Pancreas (tissue), 10 donors: ENCODE measurements at regions not wholly inside any gene's neighbourhood (a gene's known extent, or its start where the extent isn't known, plus 50 kb on each side); places are given as distances from the start of the nearest gene placed in this dataset.

ENCODE experiments used
- ATAC-seq, 4 donors: fragments of 200-7000 bp; cut with Tn5 transposase; one replicate each; pipeline versions ENCODE4 v1.8.0 to v1.9.1; 2020; ENCODE audit warnings: mild to moderate bottlenecking in 4 of 4, moderate library complexity in 4 of 4
- DNase-seq, 6 donors: peaks; one replicate each; pipeline ENCODE4 v3.0.0-alpha.2; 2020
- FAIRE-seq: peaks from 2 replicates; lab custom pipeline; 2012; peaks lifted over from hg19 to GRCh38; lab: Jason Lieb, UNC
- H3K27ac ChIP-seq, 4 donors: fragments of 200-600 bp; sonication (generic); 1 replicate in 3 of 4; 2 replicates in 1 of 4; pipeline versions ENCODE4 v1.5.0 to v1.8.0; 2020
- H3K27me3 ChIP-seq, 4 donors: fragments of 200-600 bp; one replicate each; pipeline ENCODE4 v1.8.0; 2021
- H3K36me3 ChIP-seq, 3 donors: fragments of 200-600 bp; sonication (generic) in 1 of 3; one replicate each; pipeline versions ENCODE4 v1.5.0 to v1.8.0; 2020 to 2021
- H3K4me1 ChIP-seq, 3 donors: fragments of 200-600 bp; one replicate each; pipeline ENCODE4 v1.8.0; 2021
- H3K4me3 ChIP-seq, 4 donors: fragments of 200-600 bp; sonication (generic) in 2 of 4; one replicate each; pipeline versions ENCODE4 v1.5.0 to v1.8.0; 2020 to 2021
- H3K9me3 ChIP-seq, 4 donors: fragments of 200-600 bp; one replicate each; pipeline ENCODE4 v1.8.0; 2021
- WGBS, 2 donors: extraction: QIAGEN DNeasy Blood & Tissue Kit; methylation state at CpG; one replicate each; pipeline ENCODE4 v1.1.7; 2013; 5-methylcytosine and 5-hydroxymethylcytosine counted together
- intact Hi-C, 3 donors: fragments of 100-400 bp; cut with DNase I; formaldehyde crosslinking; loops; one replicate each; pipeline versions ENCODE4 v1.11.1 to v1.14.2; 2022
- TF ChIP-seq, protein P1 (sequence below), 4 donors: fragments of 200-600 bp; sonication (generic) in 3 of 4; IDR thresholded peaks; one replicate each; pipeline versions ENCODE4 v1.5.0 to v1.8.0; 2021; ENCODE audit warnings: antibody characterized with exemption in 4 of 4
- donor health status: healthy with polysubstance abuse.
- donor health status: DM: no; HTN: no; CAD: no; lungs with moderate emphysema.
- donor health status: DM: no; HTN: no; CAD: no.
- donor health status: control.
- donor health status: control.
- donor health status: Bipolar disorder and iron deficiency.
- donor health status: DM: yes; HTN: yes; CAD: no.
- donor health status: DM: no; HTN: no; CAD: no.
- donor health status: DM: no; HTN: no; CAD: no.
- donor health status: DM: yes; HTN: yes; CAD: no.

DNA sequence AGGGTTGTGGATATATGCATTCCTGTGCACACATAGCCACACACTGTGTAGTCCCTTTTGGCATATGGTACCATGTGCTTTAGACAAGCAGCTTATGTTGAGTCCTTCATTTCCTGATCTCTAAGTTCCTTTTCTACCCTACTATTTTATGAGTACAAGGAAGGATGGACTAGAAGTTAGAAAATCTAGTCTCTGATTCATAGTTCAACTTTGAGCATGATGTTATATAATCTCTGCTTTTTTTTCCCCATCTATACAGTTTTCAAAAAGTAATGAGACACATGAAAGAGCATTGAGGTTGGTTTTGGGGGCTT, 123.6 kb downstream of the PLEKHG1 start:
- H3K27ac ChIP-seq, result no peak overlapping the region
- H3K9me3 ChIP-seq, result no peaks in the 10 kb centered on the region
- H3K36me3 ChIP-seq, result no peaks in the 10 kb centered on the region
- DNase-seq, result no peak
- no peak for ATAC-seq
- FAIRE-seq, result no peak
- H3K27me3 ChIP-seq, result no peaks in the 10 kb centered on the region
- TF ChIP-seq, protein P1, sequence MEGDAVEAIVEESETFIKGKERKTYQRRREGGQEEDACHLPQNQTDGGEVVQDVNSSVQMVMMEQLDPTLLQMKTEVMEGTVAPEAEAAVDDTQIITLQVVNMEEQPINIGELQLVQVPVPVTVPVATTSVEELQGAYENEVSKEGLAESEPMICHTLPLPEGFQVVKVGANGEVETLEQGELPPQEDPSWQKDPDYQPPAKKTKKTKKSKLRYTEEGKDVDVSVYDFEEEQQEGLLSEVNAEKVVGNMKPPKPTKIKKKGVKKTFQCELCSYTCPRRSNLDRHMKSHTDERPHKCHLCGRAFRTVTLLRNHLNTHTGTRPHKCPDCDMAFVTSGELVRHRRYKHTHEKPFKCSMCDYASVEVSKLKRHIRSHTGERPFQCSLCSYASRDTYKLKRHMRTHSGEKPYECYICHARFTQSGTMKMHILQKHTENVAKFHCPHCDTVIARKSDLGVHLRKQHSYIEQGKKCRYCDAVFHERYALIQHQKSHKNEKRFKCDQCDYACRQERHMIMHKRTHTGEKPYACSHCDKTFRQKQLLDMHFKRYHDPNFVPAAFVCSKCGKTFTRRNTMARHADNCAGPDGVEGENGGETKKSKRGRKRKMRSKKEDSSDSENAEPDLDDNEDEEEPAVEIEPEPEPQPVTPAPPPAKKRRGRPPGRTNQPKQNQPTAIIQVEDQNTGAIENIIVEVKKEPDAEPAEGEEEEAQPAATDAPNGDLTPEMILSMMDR (IDR thresholded peaks at IDR 0.05), result no peak
- H3K4me3 ChIP-seq, result no peak overlapping the region
- intact Hi-C loops, result no loop called here
- peaks cover 0 to 6% (median 0%) of the 10 kb centered on the region in 3 donors for H3K4me1 ChIP-seq

DNA sequence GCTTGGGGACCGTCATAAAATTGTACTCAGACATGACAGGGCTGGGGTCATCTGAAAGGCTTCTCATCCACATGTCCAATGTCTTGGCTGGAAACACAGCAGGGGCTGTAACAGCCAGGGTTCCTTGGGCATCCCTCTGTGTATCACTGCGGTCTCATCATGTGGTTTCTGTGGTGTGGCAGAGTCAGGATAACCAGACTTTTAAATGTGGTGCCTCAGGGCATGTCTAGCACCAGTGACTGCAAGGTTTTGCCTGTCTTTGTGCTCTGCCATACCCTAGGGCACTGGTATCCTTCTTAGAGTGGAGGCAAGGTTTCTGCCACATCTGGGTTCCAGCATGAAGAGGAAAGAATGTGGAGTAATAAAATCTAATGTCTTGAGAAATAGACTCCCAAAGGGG, 124.2 kb downstream of the PLEKHG1 start:
- TF ChIP-seq, protein P1 (IDR thresholded peaks at IDR 0.05), result no peak
- FAIRE-seq, result no peak

DNA sequence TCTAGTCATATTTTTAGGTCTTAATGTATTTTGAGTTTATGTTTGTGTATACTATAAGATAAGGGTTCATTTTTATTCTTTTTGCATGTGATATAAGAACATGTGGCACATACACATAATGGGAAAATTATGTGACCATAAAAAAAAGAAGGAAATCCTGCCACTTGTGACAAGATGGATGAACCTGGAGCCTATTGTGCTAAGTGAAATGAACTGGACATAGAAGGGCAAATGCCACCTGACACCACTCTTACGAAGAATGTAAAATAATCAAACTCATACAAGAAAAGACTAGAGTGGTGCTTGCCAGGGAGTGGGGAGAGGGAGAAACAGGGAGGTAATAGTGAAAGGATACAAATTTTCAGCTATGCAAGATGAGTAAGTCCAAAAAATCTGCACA, 126.1 kb downstream of the PLEKHG1 start:
- peaks cover 0 to 4% (median 0%) of the 10 kb centered on the region in 3 donors for H3K4me1 ChIP-seq
- H3K4me3 ChIP-seq, result no peak overlapping the region
- no peaks in the 10 kb centered on the region for H3K9me3 ChIP-seq
- no peaks in the 10 kb centered on the region for H3K36me3 ChIP-seq
- no peaks in the 10 kb centered on the region for H3K27me3 ChIP-seq
- WGBS, 2 donors, result 65 to 71% methylated on average over 1 of the region's 1 CpG
- FAIRE-seq (no peak), ATAC-seq (no peak), DNase-seq (no peak)
- TF ChIP-seq, protein P1 (IDR thresholded peaks at IDR 0.05), result no peak
- intact Hi-C loops, result no loop called here
- H3K27ac ChIP-seq, result no peak overlapping the region

More for the DNA sequence above, 124.2 kb downstream of the PLEKHG1 start:
- DNase-seq, result no peak
- no peak overlapping the region for H3K4me3 ChIP-seq
- no peak overlapping the region for H3K27ac ChIP-seq
- no peaks in the 10 kb centered on the region for H3K36me3 ChIP-seq
- H3K4me1 ChIP-seq, result peaks cover 0 to 6% (median 0%) of the 10 kb centered on the region in 3 donors
- intact Hi-C loops, result no loop called here
- WGBS, 2 donors, result 77 to 80% methylated on average over 2 of the region's 2 CpGs
- no peaks in the 10 kb centered on the region for H3K9me3 ChIP-seq
- no peaks in the 10 kb centered on the region for H3K27me3 ChIP-seq
- ATAC-seq, result no peak

DNA sequence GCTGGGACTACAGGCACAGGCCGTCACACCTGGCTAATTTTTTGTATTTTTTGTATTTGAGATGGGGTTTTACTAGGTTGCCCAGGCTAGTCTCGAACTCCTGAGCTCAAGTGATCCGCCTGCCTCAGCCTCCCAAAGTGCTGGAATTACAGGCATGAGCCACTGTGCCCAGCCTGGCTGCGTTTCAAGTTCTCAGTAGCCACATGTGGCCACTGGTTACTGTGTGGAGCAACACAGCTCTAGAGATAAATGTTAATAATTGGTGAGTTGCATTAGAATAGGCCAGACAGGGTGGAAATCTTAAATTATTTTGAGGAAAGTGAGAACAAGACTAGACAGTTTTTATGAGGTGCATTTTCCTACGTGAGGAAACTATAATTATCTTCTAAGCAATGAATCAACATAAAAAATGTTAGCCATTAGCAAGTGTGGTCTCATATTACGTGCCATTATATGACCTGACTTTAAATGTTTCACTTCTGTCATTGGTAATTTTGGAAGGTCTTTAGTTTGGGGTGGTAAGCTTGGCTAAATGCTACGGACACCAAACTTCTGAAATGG, 129.6 kb downstream of the PLEKHG1 start:
- WGBS, 2 donors, result 82 to 85% methylated on average over 7 of the region's 7 CpGs
- FAIRE-seq, result no peak
- TF ChIP-seq, protein P1 (IDR thresholded peaks at IDR 0.05), result no peak
- Histone ChIP-seq H3K4me1 (no peaks in the 10 kb centered on the region), H3K27me3 (no peaks in the 10 kb centered on the region), H3K36me3 (no peaks in the 10 kb centered on the region), H3K9me3 (no peaks in the 10 kb centered on the region), H3K27ac (no peak overlapping the region), H3K4me3 (no peak overlapping the region)
- no peak for DNase-seq
- no peak for ATAC-seq
- intact Hi-C loops, result no loop called here

DNA sequence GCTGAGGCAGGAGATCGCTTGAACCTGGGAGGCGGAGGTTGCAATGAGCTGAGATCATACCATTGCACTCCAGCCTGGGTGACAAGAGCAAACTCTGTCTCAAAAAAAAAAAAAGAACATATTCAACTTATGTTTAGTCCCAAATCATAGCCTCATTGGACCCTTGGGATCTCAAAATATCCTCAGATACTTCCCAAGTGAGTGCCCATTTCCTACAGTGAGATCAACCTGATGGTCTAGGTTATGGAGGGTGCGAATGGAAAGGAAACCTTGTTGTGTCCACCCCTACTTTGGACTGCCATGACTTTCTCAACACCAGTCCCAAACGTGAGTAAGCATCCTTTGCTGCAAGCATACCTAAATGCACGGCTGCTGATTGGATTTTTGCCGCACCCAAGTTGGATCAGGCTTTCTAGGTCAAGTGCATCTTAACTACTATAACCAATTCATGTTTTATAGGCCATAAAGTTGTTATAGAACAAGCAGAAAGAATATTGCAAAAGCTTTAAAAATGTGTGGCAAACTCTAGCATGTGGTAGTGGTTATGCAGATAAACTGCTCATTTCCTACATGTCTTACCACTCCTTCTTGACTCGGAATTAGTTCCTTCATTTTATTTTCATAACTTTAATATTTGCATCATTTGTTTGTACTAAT, 131.2 kb downstream of the PLEKHG1 start:
- no peaks in the 10 kb centered on the region for H3K27me3 ChIP-seq
- no peak overlapping the region for H3K4me3 ChIP-seq
- no peaks in the 10 kb centered on the region for H3K36me3 ChIP-seq
- H3K4me1 ChIP-seq, result no peaks in the 10 kb centered on the region
- TF ChIP-seq, protein P1 (IDR thresholded peaks at IDR 0.05), result no peak
- WGBS, 2 donors, result 83 to 87% methylated on average over 7 of the region's 7 CpGs
- ATAC-seq (no peak), FAIRE-seq (peak; percentile 64), DNase-seq (no peak)
- H3K27ac ChIP-seq, result no peak overlapping the region
- no peaks in the 10 kb centered on the region for H3K9me3 ChIP-seq
- intact Hi-C loops, result no loop called here
